ENCODE measurements at regions not wholly inside any gene's neighbourhood (a gene's known extent, or its start where the extent isn't known, plus 50 kb on each side); places are given as distances from the start of the nearest gene placed in this dataset.

DNA sequence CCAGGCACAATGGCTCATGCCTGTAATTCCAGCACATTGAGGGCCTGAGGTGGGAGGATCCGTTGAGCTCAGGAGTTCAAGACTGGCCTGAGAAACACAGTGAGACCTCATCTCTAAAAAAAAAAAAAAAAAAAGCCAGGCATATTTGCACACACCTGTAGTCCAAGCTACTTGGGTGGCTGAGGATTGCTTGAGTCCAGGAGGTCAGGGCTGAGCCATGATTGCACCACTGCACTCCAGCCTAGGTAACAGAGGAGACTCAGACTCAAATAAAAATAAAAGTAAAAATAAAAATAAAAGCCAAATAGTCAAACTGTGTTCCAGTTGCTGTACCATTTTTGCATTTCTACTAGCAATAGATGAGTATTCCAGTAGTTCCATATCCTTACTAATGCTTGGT, 616.0 kb downstream of the KIF4B start:
- Histone ChIP-seq H3K9me2 (replicated peaks; ENCODE audit: insufficient read depth, low read length) (no peaks in the 10 kb centered on the region), H3K9ac (ENCODE audit: low read length) (no peak overlapping the region), H3K4me2 (ENCODE audit: low read depth, low read length, poor library complexity, severe bottlenecking) (no peak overlapping the region), H2AFZ (ENCODE audit: low read depth, low read length, severe bottlenecking) (no peak overlapping the region), H3K4me3 (ENCODE audit: insufficient read depth, low read length, poor library complexity, severe bottlenecking) (no peak overlapping the region), H3K79me2 (ENCODE audit: insufficient read depth, low read length) (no peaks in the 10 kb centered on the region), H4K20me1 (ENCODE audit: low read depth, low read length) (no peaks in the 10 kb centered on the region), H3F3A (ENCODE audit: insufficient read depth) (no peaks in the 10 kb centered on the region), H3K27me3 (ENCODE audit: low read length) (no peaks in the 10 kb centered on the region), H3K9me3 (ENCODE audit: insufficient read depth, low read length) (no peaks in the 10 kb centered on the region), H3K36me3 (ENCODE audit: low read length) (no peaks in the 10 kb centered on the region), H3K27ac (ENCODE audit: low read depth, low read length) (no peak overlapping the region)
- TF ChIP-seq CTCF (IDR thresholded peaks at IDR 0.05; ENCODE audit: insufficient read depth, low read length, poor library complexity, severe bottlenecking) (no peak), EZH2phosphoT487 (conservative IDR thresholded peaks at IDR 0.05; ENCODE audit: low read length) (no peak)

GRCh38 chr5:155631116-155631515, 617.6 kb downstream of the KIF4B start:
- Histone ChIP-seq H3K4me3 (ENCODE audit: insufficient read depth, low read length, poor library complexity, severe bottlenecking) (no peak overlapping the region), H3K36me3 (ENCODE audit: low read length) (no peaks in the 10 kb centered on the region), H4K20me1 (ENCODE audit: low read depth, low read length) (no peaks in the 10 kb centered on the region), H3K4me2 (ENCODE audit: low read depth, low read length, poor library complexity, severe bottlenecking) (no peak overlapping the region), H2AFZ (ENCODE audit: low read depth, low read length, severe bottlenecking) (no peak overlapping the region), H3K9ac (ENCODE audit: low read length) (no peak overlapping the region), H3K27ac (ENCODE audit: low read depth, low read length) (no peak overlapping the region), H3K9me3 (ENCODE audit: insufficient read depth, low read length) (no peaks in the 10 kb centered on the region), H3K27me3 (ENCODE audit: low read length) (no peaks in the 10 kb centered on the region), H3K9me2 (replicated peaks; ENCODE audit: insufficient read depth, low read length) (no peaks in the 10 kb centered on the region), H3K79me2 (ENCODE audit: insufficient read depth, low read length) (no peaks in the 10 kb centered on the region), H3F3A (ENCODE audit: insufficient read depth) (no peaks in the 10 kb centered on the region)
- TF ChIP-seq CTCF (IDR thresholded peaks at IDR 0.05; ENCODE audit: insufficient read depth, low read length, poor library complexity, severe bottlenecking) (no peak), EZH2phosphoT487 (conservative IDR thresholded peaks at IDR 0.05; ENCODE audit: low read length) (no peak)

DNA sequence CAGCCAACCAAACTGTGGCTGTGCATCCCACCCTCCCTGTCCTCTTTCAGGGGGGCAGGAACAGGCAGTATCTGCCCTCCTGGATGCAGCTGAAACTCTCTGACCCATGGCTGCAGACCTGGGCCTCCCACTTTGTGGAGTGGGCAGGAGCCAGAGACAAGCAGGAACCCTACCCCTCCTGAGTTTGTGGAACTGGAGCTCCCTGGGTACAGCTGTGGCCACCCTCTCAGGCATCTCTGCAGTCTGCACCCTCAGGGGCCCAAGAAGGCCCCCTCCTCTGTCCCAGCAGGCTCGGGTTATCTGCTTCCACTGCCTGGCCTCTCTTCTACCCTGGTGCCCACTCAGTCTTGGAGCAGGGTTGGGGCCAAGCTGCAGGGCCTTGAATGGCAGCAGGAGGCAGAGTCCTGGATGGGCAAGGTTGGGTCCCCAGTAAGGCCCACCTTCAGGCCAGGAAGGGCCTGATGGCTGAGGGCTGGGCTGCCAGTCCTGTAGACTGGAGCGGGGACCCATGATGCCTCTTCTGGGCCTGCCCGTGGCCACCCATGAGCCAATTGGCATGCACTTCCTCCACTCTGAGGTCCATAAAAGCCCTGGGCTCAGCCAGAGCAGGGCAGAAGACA, 619.9 kb downstream of the KIF4B start:
- Histone ChIP-seq H3K9me2 (replicated peaks; ENCODE audit: insufficient read depth, low read length) (no peaks in the 10 kb centered on the region), H3K27me3 (ENCODE audit: low read length) (no peaks in the 10 kb centered on the region), H3K79me2 (ENCODE audit: insufficient read depth, low read length) (no peaks in the 10 kb centered on the region), H3F3A (ENCODE audit: insufficient read depth) (no peaks in the 10 kb centered on the region), H3K4me2 (ENCODE audit: low read depth, low read length, poor library complexity, severe bottlenecking) (no peak overlapping the region), H3K27ac (ENCODE audit: low read depth, low read length) (no peak overlapping the region), H3K9ac (ENCODE audit: low read length) (no peak overlapping the region), H2AFZ (ENCODE audit: low read depth, low read length, severe bottlenecking) (no peak overlapping the region), H4K20me1 (ENCODE audit: low read depth, low read length) (no peaks in the 10 kb centered on the region), H3K9me3 (ENCODE audit: insufficient read depth, low read length) (no peaks in the 10 kb centered on the region), H3K36me3 (ENCODE audit: low read length) (no peaks in the 10 kb centered on the region), H3K4me3 (ENCODE audit: insufficient read depth, low read length, poor library complexity, severe bottlenecking) (no peak overlapping the region)
- TF ChIP-seq EZH2phosphoT487 (conservative IDR thresholded peaks at IDR 0.05; ENCODE audit: low read length) = no peak
- TF ChIP-seq CTCF (IDR thresholded peaks at IDR 0.05; ENCODE audit: insufficient read depth, low read length, poor library complexity, severe bottlenecking) = no peak
